ENCODE measurements at regions not wholly inside any gene's neighbourhood (a gene's known extent, or its start where the extent isn't known, plus 50 kb on each side); places are given as distances from the start of the nearest gene placed in this dataset.

- ATAC-seq (no peak), DNase-seq (ENCODE audit: low spot score) (no peak), FAIRE-seq (no peak)
- no peaks in the 10 kb centered on the region for H3K79me2 ChIP-seq (ENCODE audit: insufficient read depth, low read length)
- in situ Hi-C loops (cut with HindIII; ENCODE audit: extremely low pct_ligation_motif_present, low pct_unique_long_range_greater_than_20kb) (no loop called here), intact Hi-C loops (cut with micrococcal nuclease; ENCODE audit: unreplicated experiment) (no loop called here)
- no peak overlapping the region for H2AFZ ChIP-seq (ENCODE audit: low read length)
- TF ChIP-seq MNT (IDR thresholded peaks at IDR 0.05) (peak; percentile 31; the same call in 1 of the 2 replicates), POLR2AphosphoS5 (IDR thresholded peaks at IDR 0.05; ENCODE audit: low read depth, low read length) (no peak)
- H3K4me2 ChIP-seq (ENCODE audit: low read depth, low read length): no peak overlapping the region
- 5% methylated on average over 6 of the region's 6 CpGs for WGBS (ENCODE audit: low lambda C conversion rate)
- no peak overlapping the region for H3K27ac ChIP-seq (ENCODE audit: extremely low read length, insufficient read depth, low read length)
- no peak overlapping the region for H3K9ac ChIP-seq (ENCODE audit: insufficient read depth, low read depth, low read length)
- ChIA-PET POLR2A (no interaction called here), CTCF (ENCODE audit: low intra/inter-chr PET ratio, low total read pairs) (no interaction called here)
- no peaks in the 10 kb centered on the region; a peak in 1 of 5 replicates for H3K27me3 ChIP-seq (ENCODE audit: control insufficient read depth in 1 of 2, insufficient read depth in 2 of 2, low read length in 2 of 2)
- H3K36me3 ChIP-seq (replicated peaks in 1 of 2; ENCODE audit: control insufficient read depth in 1 of 2, insufficient read depth in 2 of 2, low read length in 2 of 2): no peaks in the 10 kb centered on the region
- H3K4me1 ChIP-seq (ENCODE audit: insufficient read depth, low read length): no peaks in the 10 kb centered on the region
- no TSS peak for BruUV-seq (replicated peaks)
- no peak overlapping the region for H3K4me3 ChIP-seq (replicated peaks in 1 of 3; ENCODE audit: insufficient read depth in 1 of 3, low read depth in 2 of 3, low read length in 3 of 3)
- H4K20me1 ChIP-seq (ENCODE audit: insufficient read depth, low read length): no peaks in the 10 kb centered on the region
- no peaks in the 10 kb centered on the region for H3K9me3 ChIP-seq (ENCODE audit: low read length)
Observed at GRCh38 chr22:47765757-47766156, 1003.3 kb downstream of the TBC1D22A start.

- FAIRE-seq: no peak
- Histone ChIP-seq H2AFZ (ENCODE audit: low read length) (no peak overlapping the region), H3K79me2 (ENCODE audit: insufficient read depth, low read length) (no peaks in the 10 kb centered on the region), H4K20me1 (ENCODE audit: insufficient read depth, low read length) (no peaks in the 10 kb centered on the region), H3K4me2 (ENCODE audit: low read depth, low read length) (no peak overlapping the region), H3K36me3 (replicated peaks in 1 of 2; ENCODE audit: control insufficient read depth in 1 of 2, insufficient read depth in 2 of 2, low read length in 2 of 2) (no peaks in the 10 kb centered on the region), H3K27ac (ENCODE audit: extremely low read length, insufficient read depth, low read length) (no peak overlapping the region), H3K27me3 (ENCODE audit: control insufficient read depth in 1 of 2, insufficient read depth in 2 of 2, low read length in 2 of 2) (no peaks in the 10 kb centered on the region; a peak in 1 of 5 replicates), H3K9ac (ENCODE audit: insufficient read depth, low read depth, low read length) (no peak overlapping the region), H3K4me1 (ENCODE audit: insufficient read depth, low read length) (no peaks in the 10 kb centered on the region), H3K9me3 (ENCODE audit: low read length) (0 out of 2 replicates have a peak, but pooled peaks cover 4% of the 10 kb centered on the region), H3K4me3 (replicated peaks in 1 of 3; ENCODE audit: insufficient read depth in 1 of 3, low read depth in 2 of 3, low read length in 3 of 3) (no peak overlapping the region)
- intact Hi-C loops (cut with micrococcal nuclease; ENCODE audit: unreplicated experiment) (no loop called here), in situ Hi-C loops (cut with HindIII; ENCODE audit: extremely low pct_ligation_motif_present, low pct_unique_long_range_greater_than_20kb) (no loop called here)
- 0% methylated on average over 2 of the region's 3 CpGs for WGBS (ENCODE audit: low lambda C conversion rate)
- ATAC-seq: no peak
- ChIA-PET CTCF (ENCODE audit: low intra/inter-chr PET ratio, low total read pairs) (no interaction called here), POLR2A (no interaction called here)
- no peak for DNase-seq (ENCODE audit: low spot score)
- BruUV-seq (replicated peaks): no TSS peak
- TF ChIP-seq ZNF570 (CRISPR knock-in tag; IDR thresholded peaks at IDR 0.05; ENCODE audit: borderline replicate concordance): no peak
- TF ChIP-seq ZBTB10 (CRISPR knock-in tag; IDR thresholded peaks at IDR 0.05; ENCODE audit: borderline replicate concordance): no peak
- no peak for TF ChIP-seq KLF9 (CRISPR knock-in tag; IDR thresholded peaks at IDR 0.05; ENCODE audit: low read depth)
- no peak for TF ChIP-seq ZNF616 (CRISPR knock-in tag; IDR thresholded peaks at IDR 0.05; ENCODE audit: low read depth)
- TF ChIP-seq ZSCAN20 (CRISPR knock-in tag; IDR thresholded peaks at IDR 0.05; ENCODE audit: borderline replicate concordance): no peak
- TF ChIP-seq HOXA9 (CRISPR knock-in tag; IDR thresholded peaks at IDR 0.05; ENCODE audit: borderline replicate concordance): no peak
- no peak for TF ChIP-seq ARID3A (IDR thresholded peaks at IDR 0.05; ENCODE audit: low read depth, low read length)
- TF ChIP-seq MNT (IDR thresholded peaks at IDR 0.05): no peak
- TF ChIP-seq SMAD3 (CRISPR knock-in tag; IDR thresholded peaks at IDR 0.05): no peak
Observed at GRCh38 chr22:47762141-47762540, 999.7 kb downstream of the TBC1D22A start.

All from HepG2 (cell line).